Activated CD4-positive, alpha-beta memory T cell treated with anti-CD3 and anti-CD28 coated beads for 36 hours (primary cell): ENCODE measurements at regions not wholly inside any gene's neighbourhood (a gene's known extent, or its start where the extent isn't known, plus 50 kb on each side); places are given as distances from the start of the nearest gene placed in this dataset.

Experiments used
- CTCF ChIA-PET: fragments of 350-600 bp; sonication (Branson Sonifier 250); formaldehyde crosslinking; loops from one replicate; lab custom pipeline; 2021; ENCODE audit warnings: antibody characterized with exemption, inconsistent platforms; lab: Charles Lee
- POLR2A ChIA-PET: fragments of 350-600 bp; sonication (Branson Sonifier 250); formaldehyde crosslinking; loops from one replicate; lab custom pipeline; 2021; ENCODE audit warnings: antibody characterized with exemption; lab: Charles Lee
- DNase-seq: peaks from one replicate; pipeline ENCODE4 v3.0.0-alpha.2; 2020
- H3K27ac Mint-ChIP-seq: one replicate; pipeline ENCODE4 v1.8.0; 2021; ENCODE audit warnings: mixed read lengths
- H3K27me3 Mint-ChIP-seq: one replicate; pipeline ENCODE4 v1.8.0; 2021; ENCODE audit warnings: mixed read lengths
- H3K36me3 Mint-ChIP-seq: one replicate; pipeline ENCODE4 v1.8.0; 2021; ENCODE audit warnings: mixed read lengths
- H3K4me1 Mint-ChIP-seq: one replicate; pipeline ENCODE4 v1.8.0; 2021; ENCODE audit warnings: low read depth, mixed read lengths
- H3K4me3 Mint-ChIP-seq: one replicate; pipeline ENCODE4 v1.8.0; 2021; ENCODE audit warnings: mild to moderate bottlenecking, mixed read lengths
- H3K9me3 Mint-ChIP-seq: one replicate; pipeline ENCODE4 v1.8.0; 2021; ENCODE audit warnings: mixed read lengths
- intact Hi-C: fragments of 100-400 bp; cut with micrococcal nuclease; formaldehyde crosslinking; loops from one replicate; pipeline ENCODE4 v1.15.1; 2023

GRCh38 chr7:12873571-12873970, 186.1 kb downstream of the ARL4A start:
- H3K36me3 Mint-ChIP-seq, result no peaks in the 10 kb centered on the region

GRCh38 chr7:12879139-12879538, 191.7 kb downstream of the ARL4A start:
- H3K27ac Mint-ChIP-seq, result no peak overlapping the region
- intact Hi-C loops, result no loop called here
- H3K9me3 Mint-ChIP-seq, result no peaks in the 10 kb centered on the region
- CTCF ChIA-PET, result no interaction called here
- H3K4me3 Mint-ChIP-seq, result no peak overlapping the region
- POLR2A ChIA-PET, result no interaction called here
- no peak for DNase-seq
- H3K36me3 Mint-ChIP-seq, result no peaks in the 10 kb centered on the region
- H3K4me1 Mint-ChIP-seq, result no peaks in the 10 kb centered on the region
- H3K27me3 Mint-ChIP-seq, result peaks cover 1% of the 10 kb centered on the region

More at GRCh38 chr7:12873571-12873970, 186.1 kb downstream of the ARL4A start:
- Mint-ChIP-seq H3K27ac (no peak overlapping the region), H3K27me3 (no peaks in the 10 kb centered on the region), H3K9me3 (no peaks in the 10 kb centered on the region), H3K4me3 (no peak overlapping the region), H3K4me1 (no peaks in the 10 kb centered on the region)
- DNase-seq, result no peak
- intact Hi-C loops, result no loop called here
- CTCF ChIA-PET, result interaction anchor here (1.5 kb wide), 1 partner anchor 235 kb away, joined by 4 read pairs; no protein-coding TSS in a partner anchor
- POLR2A ChIA-PET, result no interaction called here

- ChIA-PET CTCF (no interaction called here), POLR2A (no interaction called here)
- Mint-ChIP-seq H3K27me3 (peaks cover 5% of the 10 kb centered on the region), H3K27ac (no peak overlapping the region), H3K4me3 (no peak overlapping the region), H3K9me3 (no peaks in the 10 kb centered on the region), H3K36me3 (no peaks in the 10 kb centered on the region), H3K4me1 (no peaks in the 10 kb centered on the region)
- no peak for DNase-seq
- intact Hi-C loops, result loop anchor here (10.0 kb wide), 2 partner anchors 207 to 233 kb away; no protein-coding TSS in a partner anchor
These were observed 194.3 kb downstream of the ARL4A start for GRCh38 chr7:12881712-12882111.

GRCh38 chr7:12882710-12883109, 195.3 kb downstream of the ARL4A start:
- Mint-ChIP-seq H3K9me3 (no peaks in the 10 kb centered on the region), H3K36me3 (no peaks in the 10 kb centered on the region), H3K27me3 (peaks cover 5% of the 10 kb centered on the region), H3K4me3 (no peak overlapping the region), H3K4me1 (no peaks in the 10 kb centered on the region), H3K27ac (no peak overlapping the region)
- intact Hi-C loops, result loop anchor here (10.0 kb wide), 2 partner anchors 208 to 232 kb away; no protein-coding TSS in a partner anchor
- DNase-seq, result no peak
- POLR2A ChIA-PET, result no interaction called here
- CTCF ChIA-PET, result no interaction called here

- CTCF ChIA-PET, result no interaction called here
- Mint-ChIP-seq H3K4me3 (no peak overlapping the region), H3K27me3 (peaks cover 8% of the 10 kb centered on the region), H3K4me1 (no peaks in the 10 kb centered on the region), H3K36me3 (no peaks in the 10 kb centered on the region), H3K27ac (no peak overlapping the region), H3K9me3 (no peaks in the 10 kb centered on the region)
- DNase-seq, result no peak
- intact Hi-C loops, result loop anchor here (10.0 kb wide), 2 partner anchors 209 to 231 kb away; no protein-coding TSS in a partner anchor
- POLR2A ChIA-PET, result no interaction called here
These were observed 196.6 kb downstream of the ARL4A start for GRCh38 chr7:12884033-12884432.

GRCh38 chr7:12884856-12885440, 197.5 kb downstream of the ARL4A start:
- Mint-ChIP-seq H3K27me3 (peaks cover 8% of the 10 kb centered on the region), H3K9me3 (no peaks in the 10 kb centered on the region), H3K36me3 (no peaks in the 10 kb centered on the region), H3K4me1 (no peaks in the 10 kb centered on the region), H3K4me3 (no peak overlapping the region), H3K27ac (no peak overlapping the region)
- POLR2A ChIA-PET, result no interaction called here
- intact Hi-C loops, result loop anchor here (10.0 kb wide), 2 partner anchors 210 to 230 kb away; no protein-coding TSS in a partner anchor
- CTCF ChIA-PET, result no interaction called here
- no peak for DNase-seq

- ChIA-PET CTCF (no interaction called here), POLR2A (no interaction called here)
- Mint-ChIP-seq H3K27me3 (peaks cover 6% of the 10 kb centered on the region), H3K36me3 (no peaks in the 10 kb centered on the region), H3K4me3 (no peak overlapping the region), H3K4me1 (no peaks in the 10 kb centered on the region), H3K27ac (no peak overlapping the region), H3K9me3 (no peaks in the 10 kb centered on the region)
- no peak for DNase-seq
- intact Hi-C loops, result loop anchor here (10.0 kb wide), 2 partner anchors 214 to 226 kb away; no protein-coding TSS in a partner anchor
These were observed 201.3 kb downstream of the ARL4A start for GRCh38 chr7:12888717-12889116.

- H3K27me3 Mint-ChIP-seq, result peaks cover 6% of the 10 kb centered on the region
- no peak overlapping the region for H3K27ac Mint-ChIP-seq
- POLR2A ChIA-PET, result interaction anchor here (0.6 kb wide), 1 partner anchor 166 kb away, joined by 3 read pairs; no protein-coding TSS in a partner anchor
- intact Hi-C loops, result loop anchor here (10.0 kb wide), 2 partner anchors 215 to 225 kb away; no protein-coding TSS in a partner anchor
- H3K9me3 Mint-ChIP-seq, result no peaks in the 10 kb centered on the region
- H3K4me3 Mint-ChIP-seq, result no peak overlapping the region
- CTCF ChIA-PET, result no interaction called here
- no peaks in the 10 kb centered on the region for H3K4me1 Mint-ChIP-seq
- DNase-seq, result no peak
- H3K36me3 Mint-ChIP-seq, result no peaks in the 10 kb centered on the region
These were observed 202.0 kb downstream of the ARL4A start for GRCh38 chr7:12889391-12889790.

GRCh38 chr7:12890586-12890985, 203.2 kb downstream of the ARL4A start:
- no peaks in the 10 kb centered on the region for H3K4me1 Mint-ChIP-seq
- intact Hi-C loops, result no loop called here
- CTCF ChIA-PET, result no interaction called here
- H3K36me3 Mint-ChIP-seq, result no peaks in the 10 kb centered on the region
- H3K4me3 Mint-ChIP-seq, result no peak overlapping the region
- DNase-seq, result no peak
- H3K27ac Mint-ChIP-seq, result no peak overlapping the region
- POLR2A ChIA-PET, result no interaction called here
- peaks cover 3% of the 10 kb centered on the region for H3K27me3 Mint-ChIP-seq
- H3K9me3 Mint-ChIP-seq, result no peaks in the 10 kb centered on the region

GRCh38 chr7:12893292-12893691, 205.9 kb downstream of the ARL4A start:
- no peaks in the 10 kb centered on the region for H3K36me3 Mint-ChIP-seq
- intact Hi-C loops, result no loop called here
- ChIA-PET POLR2A (no interaction called here), CTCF (no interaction called here)
- no peaks in the 10 kb centered on the region for H3K4me1 Mint-ChIP-seq
- H3K27ac Mint-ChIP-seq, result no peak overlapping the region
- H3K27me3 Mint-ChIP-seq, result peaks cover 3% of the 10 kb centered on the region
- H3K4me3 Mint-ChIP-seq, result no peak overlapping the region
- DNase-seq, result no peak
- no peaks in the 10 kb centered on the region for H3K9me3 Mint-ChIP-seq

GRCh38 chr7:12895296-12895695, 207.9 kb downstream of the ARL4A start:
- no peak overlapping the region for H3K4me3 Mint-ChIP-seq
- H3K27me3 Mint-ChIP-seq, result no peaks in the 10 kb centered on the region
- no peak for DNase-seq
- no peaks in the 10 kb centered on the region for H3K4me1 Mint-ChIP-seq
- ChIA-PET POLR2A (no interaction called here), CTCF (no interaction called here)
- H3K27ac Mint-ChIP-seq, result no peak overlapping the region
- H3K36me3 Mint-ChIP-seq, result no peaks in the 10 kb centered on the region
- no peaks in the 10 kb centered on the region for H3K9me3 Mint-ChIP-seq
- intact Hi-C loops, result no loop called here

GRCh38 chr7:12896316-12896715, 208.9 kb downstream of the ARL4A start:
- CTCF ChIA-PET, result no interaction called here
- POLR2A ChIA-PET, result no interaction called here
- no peak for DNase-seq
- intact Hi-C loops, result no loop called here
- H3K27me3 Mint-ChIP-seq, result no peaks in the 10 kb centered on the region
- H3K36me3 Mint-ChIP-seq, result no peaks in the 10 kb centered on the region
- H3K4me3 Mint-ChIP-seq, result no peak overlapping the region
- no peak overlapping the region for H3K27ac Mint-ChIP-seq
- no peaks in the 10 kb centered on the region for H3K4me1 Mint-ChIP-seq
- no peaks in the 10 kb centered on the region for H3K9me3 Mint-ChIP-seq

- POLR2A ChIA-PET, result no interaction called here
- H3K27me3 Mint-ChIP-seq, result no peaks in the 10 kb centered on the region
- no peaks in the 10 kb centered on the region for H3K36me3 Mint-ChIP-seq
- intact Hi-C loops, result no loop called here
- no peak overlapping the region for H3K27ac Mint-ChIP-seq
- no peak for DNase-seq
- no peak overlapping the region for H3K4me3 Mint-ChIP-seq
- CTCF ChIA-PET, result no interaction called here
- no peaks in the 10 kb centered on the region for H3K4me1 Mint-ChIP-seq
- H3K9me3 Mint-ChIP-seq, result no peaks in the 10 kb centered on the region
These were observed 210.6 kb downstream of the ARL4A start for GRCh38 chr7:12898004-12898403.
